ENCODE measurements at regions not wholly inside any gene's neighbourhood (a gene's known extent, or its start where the extent isn't known, plus 50 kb on each side); places are given as distances from the start of the nearest gene placed in this dataset.

GRCh38 chr15:25183581-25184251, 228.9 kb downstream of the SNRPN start:
- no peak for DNase-seq

GRCh38 chr15:25184356-25185155, 229.8 kb downstream of the SNRPN start:
- no peak for DNase-seq

GRCh38 chr15:25185156-25185710, 230.4 kb downstream of the SNRPN start:
- DNase-seq: no peak

GRCh38 chr15:25185791-25186190, 231.0 kb downstream of the SNRPN start:
- DNase-seq: no peak

GRCh38 chr15:25186411-25186810, 231.6 kb downstream of the SNRPN start:
- no peak for DNase-seq

- DNase-seq: no peak
Observed at GRCh38 chr15:25186906-25187645, 232.3 kb downstream of the SNRPN start.

- no peak for DNase-seq
Observed at GRCh38 chr15:25188051-25188450, 233.3 kb downstream of the SNRPN start.

- DNase-seq: no peak
Observed at GRCh38 chr15:25188551-25189101, 233.8 kb downstream of the SNRPN start.

- no peak for DNase-seq
Observed at GRCh38 chr15:25189551-25189950, 234.8 kb downstream of the SNRPN start.

GRCh38 chr15:25192651-25193050, 237.9 kb downstream of the SNRPN start:
- DNase-seq: no peak

- no peak for DNase-seq
Observed at GRCh38 chr15:25207369-25207768, 231.5 kb downstream of the UBE3A start.

- no peak for DNase-seq
Observed at GRCh38 chr15:25208735-25209134, 230.1 kb downstream of the UBE3A start.

- no peak for DNase-seq
Observed at GRCh38 chr15:25220834-25221233, 218.0 kb downstream of the UBE3A start.

GRCh38 chr15:25224396-25224795, 214.4 kb downstream of the UBE3A start:
- no peak for DNase-seq

GRCh38 chr15:25226360-25226759, 212.5 kb downstream of the UBE3A start:
- DNase-seq: no peak

- no peak for DNase-seq
Observed at GRCh38 chr15:25228261-25228660, 210.6 kb downstream of the UBE3A start.

- no peak for DNase-seq
Observed at GRCh38 chr15:25230442-25230841, 208.4 kb downstream of the UBE3A start.

GRCh38 chr15:25233766-25234350, 205.0 kb downstream of the UBE3A start:
- no peak for DNase-seq

GRCh38 chr15:25234831-25235230, 204.0 kb downstream of the UBE3A start:
- no peak for DNase-seq

GRCh38 chr15:25235391-25235790, 203.4 kb downstream of the UBE3A start:
- DNase-seq: no peak

- DNase-seq: no peak
Observed at GRCh38 chr15:25236143-25236860, 202.5 kb downstream of the UBE3A start.

GRCh38 chr15:25236861-25237155, 202.0 kb downstream of the UBE3A start:
- DNase-seq: no peak
